Coronary artery (tissue), 2 donors: ENCODE measurements at regions not wholly inside any gene's neighbourhood (a gene's known extent, or its start where the extent isn't known, plus 50 kb on each side); places are given as distances from the start of the nearest gene placed in this dataset.

Experiments
- DNase-seq: peaks from one replicate; pipeline ENCODE4 v3.0.0-alpha.2; 2017; ENCODE audit warnings: low spot score
- H3K27ac ChIP-seq, 2 donors: fragments of 200-600 bp; sonication (generic); one replicate each; pipeline ENCODE4 v1.5.1; 2016 to 2019
- H3K4me3 ChIP-seq: fragments of 200-600 bp; sonication (generic); 2 replicates; pipeline ENCODE4 v1.5.1; 2016; ENCODE audit warnings: mild to moderate bottlenecking, moderate library complexity
- CTCF ChIP-seq: fragments of 200-600 bp; sonication (generic); IDR thresholded peaks from one replicate; pipeline ENCODE4 v1.5.1; 2019; ENCODE audit warnings: antibody characterized with exemption

- TF ChIP-seq CTCF, result no peak
- Histone ChIP-seq H3K4me3 (no peak overlapping the region), H3K27ac (no peak overlapping the region)
- no peak for DNase-seq
Observed at GRCh38 chr1:58836408-58836807, 52.6 kb upstream of the JUN start.

- H3K4me3 ChIP-seq, result no peak overlapping the region
- TF ChIP-seq CTCF, result no peak
- no peak overlapping the region for H3K27ac ChIP-seq
- DNase-seq, result no peak
Observed at GRCh38 chr1:58837886-58838285, 54.0 kb upstream of the JUN start.

- H3K27ac ChIP-seq, result no peak overlapping the region
- TF ChIP-seq CTCF, result no peak
- no peak for DNase-seq
- H3K4me3 ChIP-seq, result no peak overlapping the region
Observed at GRCh38 chr1:58839147-58839795, 55.4 kb upstream of the JUN start.

GRCh38 chr1:58839846-58840835, 56.3 kb upstream of the JUN start:
- no peak for DNase-seq
- H3K27ac ChIP-seq, result no peak overlapping the region
- no peak overlapping the region for H3K4me3 ChIP-seq
- TF ChIP-seq CTCF, result no peak

GRCh38 chr1:58841455-58841854, 57.6 kb upstream of the JUN start:
- no peak overlapping the region for H3K27ac ChIP-seq
- no peak overlapping the region for H3K4me3 ChIP-seq
- no peak for DNase-seq
- TF ChIP-seq CTCF, result no peak

GRCh38 chr1:58842941-58843340, 59.1 kb upstream of the JUN start:
- no peak for DNase-seq
- H3K27ac ChIP-seq, result no peak overlapping the region
- no peak for TF ChIP-seq CTCF
- no peak overlapping the region for H3K4me3 ChIP-seq

GRCh38 chr1:58844176-58844575, 60.3 kb upstream of the JUN start:
- Histone ChIP-seq H3K4me3 (no peak overlapping the region), H3K27ac (no peak overlapping the region)
- no peak for DNase-seq
- no peak for TF ChIP-seq CTCF
